IPS DF 4.7 (cell line): ENCODE measurements at regions not wholly inside any gene's neighbourhood (a gene's known extent, or its start where the extent isn't known, plus 50 kb on each side); places are given as distances from the start of the nearest gene placed in this dataset.

Experiments used
- DNase-seq: peaks from one replicate; pipeline ENCODE4 v3.0.0-alpha.2; 2013; ENCODE audit warnings: low spot score; ENCODE audit errors: extremely low read depth

- no peak for DNase-seq
Measured at GRCh38 chr13:106177146-106177545, 358.3 kb downstream of the EFNB2 start.

GRCh38 chr13:106176117-106176516, 359.3 kb downstream of the EFNB2 start:
- no peak for DNase-seq

DNA sequence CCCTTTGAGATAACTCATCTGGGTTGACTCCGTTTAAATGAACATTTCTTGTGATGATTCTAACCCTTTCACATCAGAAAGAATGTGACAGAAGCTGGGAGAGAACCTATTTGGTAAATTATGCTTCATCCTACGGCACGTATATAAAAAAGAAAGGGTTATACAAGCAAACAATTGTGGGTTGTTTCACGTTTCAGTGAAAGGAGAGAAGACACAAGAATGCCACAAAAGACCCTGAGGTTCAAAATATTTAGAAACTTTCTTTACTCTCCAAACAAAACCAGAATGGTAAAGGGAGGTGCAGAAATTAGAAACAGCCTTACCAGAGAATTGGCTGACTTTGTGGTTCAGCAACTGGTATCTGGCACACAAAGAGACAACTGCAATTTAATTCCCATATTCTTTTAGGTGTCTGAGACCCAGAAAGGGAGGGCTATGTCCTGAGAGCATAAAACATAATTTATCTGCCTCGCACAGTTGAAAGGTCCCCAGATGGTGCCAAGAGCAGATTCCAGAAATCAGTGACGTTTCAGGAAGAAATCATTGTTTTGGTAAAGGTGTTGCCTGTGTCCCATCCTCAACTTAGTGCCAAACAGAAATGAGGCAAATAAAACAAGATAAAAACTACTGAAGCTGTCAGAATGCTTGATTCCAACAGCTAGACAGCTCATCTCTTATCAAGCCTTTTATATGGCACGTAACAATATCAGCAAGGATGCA, 361.4 kb downstream of the EFNB2 start:
- no peak for DNase-seq

DNA sequence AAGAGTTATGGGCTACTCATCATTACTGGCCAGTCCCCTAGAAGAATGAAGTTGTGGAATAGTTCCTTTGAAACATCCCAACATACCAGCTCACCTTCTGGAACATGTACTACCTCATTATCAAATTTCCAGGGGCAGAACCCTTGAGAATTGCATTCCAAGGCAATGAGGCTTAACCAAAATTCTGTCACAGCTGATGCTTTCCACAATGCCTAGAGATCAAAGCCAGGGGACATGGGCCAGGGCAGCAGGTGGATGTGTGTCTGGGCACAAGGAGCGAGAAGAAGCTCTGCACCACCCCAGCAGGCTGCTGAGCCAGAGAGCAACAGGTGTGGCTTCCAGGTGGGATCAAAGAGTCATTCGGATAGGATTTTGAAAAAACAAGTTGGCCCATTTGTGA, 362.1 kb downstream of the EFNB2 start:
- no peak for DNase-seq

DNA sequence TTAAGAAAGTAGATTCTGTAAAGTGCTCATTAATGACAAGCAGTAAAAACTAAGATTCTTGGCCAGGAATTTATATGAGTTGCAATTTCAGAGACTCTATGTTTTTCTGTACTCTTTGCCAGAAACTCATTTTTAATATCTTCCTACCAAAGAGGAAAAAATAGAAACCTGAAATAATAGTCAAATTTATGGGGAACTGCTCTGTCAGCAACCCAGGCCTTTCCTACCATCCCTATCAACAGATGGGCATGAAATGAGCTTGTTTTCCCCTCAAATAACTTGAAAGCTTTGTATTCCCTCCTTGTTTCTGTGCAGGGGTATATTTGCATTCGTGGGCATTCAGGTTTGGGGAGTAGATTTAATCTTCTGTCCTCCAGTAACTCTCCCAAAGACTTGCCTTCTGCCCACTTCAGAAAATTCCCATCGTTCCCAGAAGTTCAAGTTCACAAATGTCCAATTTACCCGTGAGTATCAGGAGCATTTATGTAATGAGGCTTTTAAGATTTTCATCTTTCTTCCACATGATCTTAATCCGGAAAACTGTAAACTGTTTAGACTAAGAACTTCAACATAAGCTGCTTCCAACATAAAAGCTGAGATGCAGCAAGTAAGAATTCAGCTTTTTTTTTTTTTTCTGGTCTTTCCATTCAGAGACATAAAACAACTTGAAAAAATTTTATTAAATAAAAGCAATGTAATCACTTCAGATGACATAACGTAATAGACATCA, 363.1 kb downstream of the EFNB2 start:
- no peak for DNase-seq

DNA sequence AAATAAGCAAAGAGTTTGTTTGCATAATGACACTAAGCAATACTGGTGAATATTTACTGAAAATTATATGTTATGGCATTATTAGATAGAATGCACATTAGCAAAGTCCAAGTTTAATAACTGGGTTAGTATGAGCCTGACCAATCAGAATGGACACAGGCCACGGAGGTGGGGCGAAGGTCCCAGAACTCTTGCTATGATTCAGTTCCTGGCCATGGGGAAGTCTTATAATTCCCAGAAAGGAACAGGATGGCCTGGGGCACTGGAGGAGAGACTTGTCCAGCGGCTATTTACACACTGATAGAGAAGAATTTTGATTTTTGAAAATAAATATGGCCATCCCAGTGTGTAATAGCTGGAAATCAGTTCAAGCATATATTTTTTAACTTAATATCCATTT, 372.0 kb downstream of the EFNB2 start:
- DNase-seq: no peak

- DNase-seq: no peak
Measured at GRCh38 chr13:106161146-106161545, 374.3 kb downstream of the EFNB2 start.

DNA sequence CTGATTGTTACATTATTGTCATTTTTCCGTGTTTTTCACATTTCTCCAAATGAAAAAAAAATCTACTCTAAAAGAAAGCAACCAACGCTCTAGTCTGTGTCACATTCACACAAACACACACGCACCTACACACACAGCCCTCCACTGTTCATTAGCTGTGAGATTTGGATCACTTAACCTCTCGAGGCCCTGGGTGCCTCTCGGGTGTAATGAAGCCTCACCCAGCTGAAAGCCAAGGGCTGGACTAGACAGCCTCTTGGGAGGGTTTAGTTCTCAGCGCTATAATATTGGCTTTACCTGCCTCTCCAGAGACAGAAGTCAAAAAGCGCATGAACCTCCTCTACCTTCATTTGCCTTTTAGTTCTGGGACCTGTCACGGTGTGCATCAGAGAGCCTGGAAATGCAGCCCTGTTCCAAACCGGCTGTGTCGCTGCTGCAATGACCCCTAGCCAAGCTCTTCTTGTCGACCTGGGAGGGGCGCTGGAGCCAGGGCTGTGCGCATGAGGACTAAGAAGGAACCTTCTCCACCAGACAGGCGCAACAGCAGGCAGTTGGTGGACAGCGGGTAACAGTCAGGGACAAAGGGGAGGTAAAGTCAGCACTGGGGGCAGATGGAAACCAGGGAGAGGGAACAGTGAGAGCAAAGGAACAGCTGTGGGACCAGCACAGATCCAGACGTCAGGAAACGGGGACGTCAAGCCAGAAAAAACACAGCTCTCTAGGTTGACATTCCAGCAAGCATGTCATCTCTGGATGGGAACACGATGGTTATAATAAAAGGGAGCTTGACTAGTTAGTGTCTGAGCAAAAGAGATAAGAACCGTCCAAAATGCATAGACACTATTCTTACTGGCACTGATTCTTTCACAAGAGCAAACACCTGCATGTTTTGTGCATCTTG, 375.9 kb downstream of the EFNB2 start:
- DNase-seq: no peak

GRCh38 chr13:106156468-106156867, 379.0 kb downstream of the EFNB2 start:
- DNase-seq: no peak

DNA sequence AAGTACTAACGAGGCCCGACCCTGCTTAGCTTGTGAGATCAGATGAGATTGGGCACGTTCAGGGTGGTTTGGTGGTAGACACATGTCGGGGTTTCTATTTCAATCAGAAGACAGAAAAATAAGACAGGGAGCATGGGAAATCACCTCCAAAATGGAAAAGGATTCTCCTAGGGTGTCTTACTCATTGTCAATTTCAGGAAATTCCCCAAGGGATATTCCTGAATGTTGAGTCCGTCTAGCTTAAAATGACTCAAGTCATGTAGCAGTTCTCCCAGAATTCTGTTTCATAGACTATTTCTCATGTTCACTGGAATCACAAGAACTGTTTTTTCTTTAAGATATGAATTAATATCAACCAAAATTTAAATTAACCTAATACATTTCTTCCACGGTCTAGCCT, 380.1 kb downstream of the EFNB2 start:
- DNase-seq: no peak

DNA sequence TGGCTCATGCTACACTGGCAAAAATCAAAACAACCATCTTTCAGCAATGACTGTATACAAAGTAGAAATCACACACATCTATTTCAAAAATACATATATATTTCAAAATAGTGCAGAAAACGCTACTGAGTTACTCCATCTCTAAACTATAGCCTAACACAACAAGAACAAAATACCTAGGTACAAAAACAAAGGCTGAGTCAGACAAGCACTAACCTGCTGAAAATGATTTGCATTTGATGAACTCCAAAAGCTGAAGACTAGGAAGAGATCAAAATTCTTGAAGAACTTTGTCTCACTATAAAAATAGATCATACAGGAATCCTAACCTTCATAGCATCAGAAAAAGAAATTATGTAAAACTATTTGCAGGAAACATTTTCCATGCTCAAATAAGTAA, 381.6 kb downstream of the EFNB2 start:
- no peak for DNase-seq

GRCh38 chr13:106153041-106153440, 382.4 kb downstream of the EFNB2 start:
- DNase-seq: no peak

DNA sequence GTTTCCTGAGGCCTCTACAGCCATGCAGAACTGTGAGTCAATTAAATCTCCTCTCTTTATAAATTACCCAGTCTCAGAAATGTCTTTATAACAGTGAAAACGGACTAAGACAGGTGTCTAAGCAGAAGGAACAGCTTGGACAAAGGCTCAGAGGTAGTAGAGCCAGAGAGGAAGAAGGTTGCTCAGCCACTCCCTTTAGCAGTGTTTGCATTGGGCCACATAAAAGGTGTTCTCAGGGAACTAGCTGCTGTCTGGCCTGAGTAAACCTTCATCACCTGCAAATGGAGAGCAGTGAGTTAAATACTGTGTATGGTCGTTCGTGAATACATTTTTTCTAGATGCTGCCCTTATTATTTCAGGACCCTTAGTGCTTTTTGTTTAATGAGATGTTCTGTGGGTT, 383.4 kb downstream of the EFNB2 start:
- no peak for DNase-seq

DNA sequence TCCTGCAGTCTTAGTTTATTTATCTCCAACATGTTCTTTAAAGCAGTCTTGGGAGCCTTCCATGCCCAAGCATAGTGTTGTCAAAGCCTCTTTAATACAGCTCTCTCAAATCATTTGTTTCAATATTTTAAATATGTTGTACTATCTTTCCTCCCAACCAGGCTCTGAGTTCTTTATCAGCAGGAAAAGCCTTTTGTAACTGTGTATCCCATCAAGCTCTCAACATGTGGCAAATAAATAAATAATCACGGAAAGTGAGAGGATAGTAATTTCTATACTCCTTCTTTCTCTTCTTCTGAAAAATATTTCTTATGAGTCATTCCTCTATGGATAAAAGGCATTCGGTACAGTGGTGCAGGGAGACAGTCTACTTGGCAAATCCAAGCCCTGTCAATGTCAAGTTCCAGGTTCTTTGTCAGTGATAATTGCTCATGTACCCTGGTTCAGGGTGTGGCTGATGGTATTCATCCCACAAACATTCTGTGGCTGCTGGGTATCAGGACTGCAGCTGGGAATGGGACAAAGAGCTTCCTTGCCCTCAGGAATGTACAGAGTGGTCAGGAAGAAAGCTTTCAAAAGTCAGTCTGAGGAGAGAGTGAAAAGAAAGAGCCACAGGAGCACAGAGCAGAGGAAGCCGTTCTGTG, 384.3 kb downstream of the EFNB2 start:
- DNase-seq: no peak

DNA sequence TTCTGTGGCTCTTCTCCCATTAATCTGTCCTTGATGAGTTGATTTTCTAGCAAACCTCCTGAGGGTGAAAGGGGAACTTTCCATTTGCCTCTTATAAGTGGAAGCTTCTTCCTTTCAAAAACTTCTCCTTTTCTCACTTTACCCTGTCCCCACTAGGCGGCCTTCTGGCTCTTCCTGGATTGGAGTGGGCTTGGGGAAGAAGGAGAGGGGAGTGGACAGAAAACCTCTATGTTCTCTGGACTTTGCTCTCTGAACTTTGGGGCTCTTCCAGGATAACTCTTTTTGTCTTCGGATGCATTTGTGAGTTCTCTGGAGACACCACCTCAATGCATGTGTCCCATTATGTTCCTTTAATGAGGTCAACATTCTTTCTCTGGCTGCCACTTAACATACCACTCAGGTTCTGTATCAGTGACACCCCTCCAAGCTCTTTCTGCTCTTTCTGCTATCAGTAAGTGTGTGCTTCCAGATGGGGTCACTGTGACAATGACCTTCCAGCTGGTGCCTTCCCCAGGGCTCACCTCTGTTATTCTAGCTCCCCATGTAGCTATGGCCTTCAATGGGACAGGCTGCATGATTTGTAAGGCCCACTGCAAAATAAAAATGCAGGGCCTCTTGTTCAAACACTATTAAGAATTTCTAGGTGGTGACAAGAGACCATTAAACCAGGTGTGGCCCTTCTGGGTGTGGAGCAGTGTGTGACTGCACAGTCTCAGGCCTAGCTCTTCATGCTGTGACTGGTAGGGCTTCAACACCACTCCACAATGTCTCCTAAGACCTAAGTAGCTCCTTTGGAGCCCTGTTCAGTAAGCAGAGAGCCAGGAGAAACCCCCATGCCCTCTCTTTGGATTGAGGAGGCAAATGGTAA, 389.2 kb downstream of the EFNB2 start:
- DNase-seq: no peak

DNA sequence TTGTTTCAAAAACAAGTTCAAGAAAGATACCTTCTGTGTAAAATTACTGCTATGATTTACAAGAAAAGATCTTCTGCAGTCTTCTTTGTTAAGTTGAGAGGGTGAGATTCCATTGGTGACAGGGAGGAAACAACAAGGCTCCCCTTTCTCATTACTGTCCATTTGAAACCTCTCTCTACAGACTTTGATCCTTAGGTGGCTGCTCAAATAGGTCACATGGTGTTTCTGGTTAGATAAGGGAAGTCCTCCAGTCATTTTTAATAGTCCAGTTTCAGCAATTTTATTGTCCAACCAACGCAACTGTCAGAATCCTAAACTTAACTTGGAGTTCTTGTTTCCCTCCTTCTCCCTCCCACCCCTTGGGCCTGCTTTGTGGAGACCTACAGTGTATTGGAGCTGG, 390.4 kb downstream of the EFNB2 start:
- no peak for DNase-seq

DNA sequence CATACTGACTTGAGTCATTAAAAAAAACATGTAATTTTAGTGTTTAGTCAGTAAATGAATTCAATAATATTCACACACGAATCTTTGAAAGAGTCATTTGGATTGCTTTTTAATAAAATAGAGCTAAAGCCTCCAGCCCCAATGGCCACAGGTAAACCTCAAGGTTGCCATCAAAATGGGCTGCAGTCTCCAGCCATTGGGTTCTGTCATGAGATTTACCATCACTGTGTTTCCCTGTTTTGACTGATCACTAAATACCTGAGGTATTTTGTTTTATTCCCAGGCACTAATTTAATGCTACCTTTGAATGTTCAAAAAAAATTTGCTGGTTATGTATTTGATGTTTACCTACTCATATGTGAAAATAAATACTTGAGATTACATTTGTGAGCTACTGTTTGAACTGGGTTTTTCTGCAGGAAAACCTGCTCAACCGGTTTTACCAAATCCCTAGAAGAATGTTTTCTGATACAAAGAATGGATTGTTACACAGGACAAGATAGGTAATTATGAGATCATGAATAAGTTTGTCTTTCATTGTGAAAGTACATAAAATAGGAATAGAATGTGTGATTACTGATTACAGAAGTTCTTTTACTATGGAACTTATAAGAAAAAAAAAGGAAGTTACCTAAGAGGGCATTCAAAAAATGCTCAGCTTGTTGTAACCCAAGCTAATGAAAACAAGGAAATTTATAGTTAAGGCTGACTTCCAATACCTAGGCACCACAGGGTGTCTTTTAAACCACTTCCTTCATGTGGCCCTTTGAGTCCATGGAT, 391.3 kb downstream of the EFNB2 start:
- DNase-seq: no peak

DNA sequence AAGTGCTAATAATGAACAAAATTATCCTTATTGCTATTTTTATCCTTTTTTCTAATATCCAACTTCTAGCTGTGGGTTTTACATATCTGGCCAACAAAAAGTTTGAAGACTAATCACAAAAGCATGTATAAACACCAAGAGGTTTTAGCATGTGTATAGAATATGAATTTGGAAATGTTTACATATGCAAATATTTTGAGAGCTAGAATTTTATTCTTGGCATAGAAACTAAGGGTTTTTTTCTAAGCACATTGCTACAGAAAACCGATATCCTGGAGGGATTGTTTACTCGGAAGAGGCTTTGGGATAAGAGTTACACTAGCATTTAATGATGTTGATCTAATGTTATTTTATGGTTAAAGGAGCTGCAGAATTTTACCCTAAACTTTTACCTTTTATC, 392.1 kb downstream of the EFNB2 start:
- no peak for DNase-seq

DNA sequence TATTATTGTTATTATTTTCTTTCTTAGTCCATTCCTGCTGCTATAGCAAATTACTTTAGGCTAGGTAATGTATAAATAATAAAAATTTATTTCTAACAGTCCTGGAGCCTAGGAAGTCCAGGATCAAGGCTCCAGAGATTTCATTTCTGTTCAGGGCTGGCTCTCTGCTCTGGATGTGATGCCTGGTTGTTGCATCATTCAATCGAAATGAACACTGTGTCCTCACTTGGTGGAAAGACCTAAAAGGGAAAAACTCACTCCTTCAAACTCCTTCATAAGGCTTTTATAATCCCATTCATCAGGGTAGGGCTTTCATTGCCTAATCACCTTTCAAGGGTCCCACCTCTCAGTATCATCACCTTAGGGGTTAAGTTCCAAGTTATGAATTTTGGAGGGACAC, 395.0 kb downstream of the EFNB2 start:
- no peak for DNase-seq

DNA sequence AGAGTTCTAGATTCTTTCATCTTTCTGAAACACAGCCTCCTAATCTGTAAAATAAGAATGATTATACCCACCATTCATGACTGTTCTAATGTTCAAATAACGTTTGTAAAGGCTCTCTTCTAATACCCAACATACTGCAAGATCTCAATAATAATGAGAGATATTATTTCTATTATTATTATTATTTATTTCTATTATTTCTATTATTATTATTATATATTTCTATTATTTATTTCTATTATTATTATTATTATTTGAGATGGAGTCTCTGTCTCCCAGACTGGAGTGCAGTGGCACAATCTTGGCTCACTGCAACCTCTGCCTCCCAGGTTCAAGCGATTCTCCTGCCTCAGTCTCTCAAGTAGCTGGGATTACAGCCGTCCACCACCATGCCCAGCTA, 395.5 kb downstream of the EFNB2 start:
- no peak for DNase-seq
